Endothelial cell (in vitro differentiated cells): ENCODE measurements at regions not wholly inside any gene's neighbourhood (a gene's known extent, or its start where the extent isn't known, plus 50 kb on each side); places are given as distances from the start of the nearest gene placed in this dataset.

Experiments used
- DNase-seq: peaks from one replicate; pipeline ENCODE4 v3.0.0; 2021; ENCODE audit warnings: low spot score
- H3K27ac Mint-ChIP-seq: one replicate; pipeline ENCODE4 v1.8.0; 2021; ENCODE audit warnings: mixed read lengths, inconsistent platforms; ENCODE audit not compliant: unreplicated experiment
- H3K27me3 Mint-ChIP-seq: one replicate; pipeline ENCODE4 v1.8.0; 2021; ENCODE audit warnings: mild to moderate bottlenecking, moderate library complexity, mixed read lengths, inconsistent platforms; ENCODE audit not compliant: unreplicated experiment
- H3K36me3 Mint-ChIP-seq: one replicate; pipeline ENCODE4 v1.8.0; 2021; ENCODE audit warnings: mild to moderate bottlenecking, low read depth, mixed read lengths, inconsistent platforms; ENCODE audit not compliant: unreplicated experiment
- H3K4me1 Mint-ChIP-seq: one replicate; pipeline ENCODE4 v1.8.0; 2021; ENCODE audit warnings: mild to moderate bottlenecking, mixed read lengths, inconsistent platforms; ENCODE audit not compliant: unreplicated experiment
- H3K4me3 Mint-ChIP-seq: one replicate; pipeline ENCODE4 v1.8.0; 2021; ENCODE audit warnings: mild to moderate bottlenecking, mixed read lengths, inconsistent platforms; ENCODE audit not compliant: unreplicated experiment
- H3K9me3 Mint-ChIP-seq: one replicate; pipeline ENCODE4 v1.8.0; 2021; ENCODE audit warnings: mixed read lengths, inconsistent platforms; ENCODE audit not compliant: unreplicated experiment
- TF ChIP-seq, protein P1 (sequence below): fragments of 200-600 bp; sonication (generic); IDR thresholded peaks from one replicate; pipeline ENCODE4 v1.5.0; 2021; ENCODE audit warnings: antibody characterized with exemption; ENCODE audit not compliant: unreplicated experiment

- Mint-ChIP-seq H3K4me3 (no peak overlapping the region), H3K9me3 (no peaks in the 10 kb centered on the region), H3K27me3 (no peaks in the 10 kb centered on the region), H3K27ac (no peak overlapping the region), H3K4me1 (peaks cover 5% of the 10 kb centered on the region), H3K36me3 (no peaks in the 10 kb centered on the region)
- DNase-seq, result no peak
- TF ChIP-seq, protein P1, sequence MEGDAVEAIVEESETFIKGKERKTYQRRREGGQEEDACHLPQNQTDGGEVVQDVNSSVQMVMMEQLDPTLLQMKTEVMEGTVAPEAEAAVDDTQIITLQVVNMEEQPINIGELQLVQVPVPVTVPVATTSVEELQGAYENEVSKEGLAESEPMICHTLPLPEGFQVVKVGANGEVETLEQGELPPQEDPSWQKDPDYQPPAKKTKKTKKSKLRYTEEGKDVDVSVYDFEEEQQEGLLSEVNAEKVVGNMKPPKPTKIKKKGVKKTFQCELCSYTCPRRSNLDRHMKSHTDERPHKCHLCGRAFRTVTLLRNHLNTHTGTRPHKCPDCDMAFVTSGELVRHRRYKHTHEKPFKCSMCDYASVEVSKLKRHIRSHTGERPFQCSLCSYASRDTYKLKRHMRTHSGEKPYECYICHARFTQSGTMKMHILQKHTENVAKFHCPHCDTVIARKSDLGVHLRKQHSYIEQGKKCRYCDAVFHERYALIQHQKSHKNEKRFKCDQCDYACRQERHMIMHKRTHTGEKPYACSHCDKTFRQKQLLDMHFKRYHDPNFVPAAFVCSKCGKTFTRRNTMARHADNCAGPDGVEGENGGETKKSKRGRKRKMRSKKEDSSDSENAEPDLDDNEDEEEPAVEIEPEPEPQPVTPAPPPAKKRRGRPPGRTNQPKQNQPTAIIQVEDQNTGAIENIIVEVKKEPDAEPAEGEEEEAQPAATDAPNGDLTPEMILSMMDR, result no peak
Observed at GRCh38 chr5:110161162-110161561, 471.4 kb downstream of the MAN2A1 start.

DNA sequence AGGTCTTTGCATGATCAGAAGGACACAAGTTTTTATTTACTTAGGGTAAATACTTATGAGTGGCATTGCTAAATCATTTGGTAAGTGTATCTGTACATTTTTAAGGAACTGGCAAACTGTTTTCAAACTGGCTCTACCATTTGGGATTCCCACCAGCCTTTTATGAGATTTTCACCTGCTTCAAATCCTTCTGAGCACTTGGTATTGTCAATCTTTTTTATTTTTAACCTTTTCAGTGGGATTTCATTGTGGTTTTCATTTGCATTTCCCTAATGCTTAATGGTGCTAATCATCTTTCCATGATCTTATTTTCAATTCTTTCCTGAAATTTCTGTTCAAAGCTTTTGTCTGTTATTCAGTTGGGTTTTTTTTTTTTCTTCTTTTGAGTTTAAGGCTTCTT is 475.6 kb downstream of the MAN2A1 start:
- peaks cover 5% of the 10 kb centered on the region for H3K4me1 Mint-ChIP-seq
- no peak overlapping the region for H3K4me3 Mint-ChIP-seq
- no peaks in the 10 kb centered on the region for H3K36me3 Mint-ChIP-seq
- DNase-seq, result no peak
- no peak overlapping the region for H3K27ac Mint-ChIP-seq
- H3K27me3 Mint-ChIP-seq, result no peaks in the 10 kb centered on the region
- H3K9me3 Mint-ChIP-seq, result no peaks in the 10 kb centered on the region
- TF ChIP-seq, protein P1, result no peak

DNA sequence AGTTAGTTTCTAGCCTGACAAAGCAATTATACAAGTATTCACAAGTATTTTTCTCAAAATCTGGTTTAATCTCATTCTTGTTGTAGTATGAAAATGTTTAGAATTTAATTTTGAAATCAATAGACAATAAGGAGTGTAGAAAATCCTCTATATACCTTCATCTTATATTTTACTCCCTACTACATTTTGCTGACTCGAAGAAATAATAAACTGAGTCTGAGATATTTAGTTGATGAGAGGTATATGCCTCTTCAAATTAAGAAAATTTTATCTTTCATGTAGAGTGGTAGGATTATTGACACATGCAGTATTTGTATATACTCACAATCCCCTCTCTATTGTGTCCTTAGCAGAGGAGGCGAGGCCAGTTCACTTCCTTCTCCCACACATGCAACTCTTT is 477.7 kb downstream of the MAN2A1 start:
- H3K4me1 Mint-ChIP-seq, result no peaks in the 10 kb centered on the region
- no peaks in the 10 kb centered on the region for H3K36me3 Mint-ChIP-seq
- H3K4me3 Mint-ChIP-seq, result no peak overlapping the region
- no peaks in the 10 kb centered on the region for H3K9me3 Mint-ChIP-seq
- H3K27me3 Mint-ChIP-seq, result no peaks in the 10 kb centered on the region
- TF ChIP-seq, protein P1, result no peak
- DNase-seq, result no peak
- no peak overlapping the region for H3K27ac Mint-ChIP-seq

- Mint-ChIP-seq H3K36me3 (no peaks in the 10 kb centered on the region), H3K9me3 (no peaks in the 10 kb centered on the region), H3K4me3 (no peak overlapping the region), H3K4me1 (no peaks in the 10 kb centered on the region), H3K27me3 (no peaks in the 10 kb centered on the region), H3K27ac (no peak overlapping the region)
- DNase-seq, result no peak
- TF ChIP-seq, protein P1, result no peak
Observed at GRCh38 chr5:110169461-110169860, 479.7 kb downstream of the MAN2A1 start.

- TF ChIP-seq, protein P1, result no peak
- no peak for DNase-seq
- Mint-ChIP-seq H3K9me3 (no peaks in the 10 kb centered on the region), H3K36me3 (no peaks in the 10 kb centered on the region), H3K4me3 (no peak overlapping the region), H3K4me1 (peaks cover 6% of the 10 kb centered on the region), H3K27ac (no peak overlapping the region), H3K27me3 (no peaks in the 10 kb centered on the region)
Observed at GRCh38 chr5:110177729-110178128, 488.0 kb downstream of the MAN2A1 start.
